H1 (cell line): ENCODE measurements at regions not wholly inside any gene's neighbourhood (a gene's known extent, or its start where the extent isn't known, plus 50 kb on each side); places are given as distances from the start of the nearest gene placed in this dataset.

Source experiments
- CREB1 ChIP-seq: IDR thresholded peaks from 2 replicates; pipeline ENCODE4 v1.6.1; 2012; ENCODE audit warnings: inconsistent platforms
- EZH2 ChIP-seq: fragments of 200-600 bp; sonication (generic); IDR thresholded peaks from 2 replicates; pipeline ENCODE4 v1.7.1; 2012; ENCODE audit warnings: low read depth, mild to moderate bottlenecking, moderate library complexity, low read length, inconsistent platforms; ENCODE audit not compliant: severe bottlenecking
- JUN ChIP-seq: IDR thresholded peaks from 2 replicates; pipeline ENCODE4 v1.6.1; 2011; ENCODE audit warnings: low read depth, mild to moderate bottlenecking, improper control_type of control experiment, low read length
- POLR2A ChIP-seq, 2 experiments: IDR thresholded peaks; 1 replicate in 1 of 2; 2 replicates in 1 of 2; pipeline ENCODE4 v1.6.1; 2011; ENCODE audit warnings: low read depth in 2 of 2, low read length in 2 of 2, mild to moderate bottlenecking in 2 of 2; ENCODE audit errors: control extremely low read depth in 1 of 2
- SAP30 ChIP-seq: fragments of 300-600 bp; sonication (generic); IDR thresholded peaks from 2 replicates; pipeline ENCODE4 v1.7.1; 2012; ENCODE audit warnings: low read length, moderate library complexity, mild to moderate bottlenecking, inconsistent platforms; ENCODE audit not compliant: insufficient read depth, insufficient replicate concordance
- SRF ChIP-seq: IDR thresholded peaks from 2 replicates; pipeline ENCODE4 v1.6.1; 2011; ENCODE audit warnings: mild to moderate bottlenecking, low read depth, low read length, moderate library complexity
- TBP ChIP-seq: IDR thresholded peaks from 2 replicates; pipeline ENCODE4 v1.6.1; 2011; ENCODE audit warnings: low read depth, low read length, improper control_type of control experiment
- TEAD4 ChIP-seq: IDR thresholded peaks from 2 replicates; pipeline ENCODE4 v1.6.1; 2012; ENCODE audit warnings: low read depth, low read length, inconsistent platforms, mixed read lengths
- YY1 ChIP-seq: IDR thresholded peaks from 2 replicates; pipeline ENCODE4 v1.6.1; 2011; ENCODE audit warnings: low read depth, mild to moderate bottlenecking, low read length
- ZNF274 ChIP-seq: IDR thresholded peaks from 2 replicates; pipeline ENCODE4 v1.7.0; 2012; ENCODE audit warnings: low read length, borderline replicate concordance; ENCODE audit errors: extremely low read depth
- TF ChIP-seq, protein P1 (sequence below), 3 experiments: IDR thresholded peaks; 1 replicate in 2 of 3; 2 replicates in 1 of 3; pipeline versions ENCODE4 v1.5.1 to v1.6.1; 2011; ENCODE audit warnings: low read length in 3 of 3, mild to moderate bottlenecking in 3 of 3, inconsistent platforms in 2 of 3, low read depth in 1 of 3, moderate library complexity in 1 of 3; ENCODE audit not compliant: insufficient read depth in 1 of 3; ENCODE audit errors: control extremely low read depth in 1 of 3
- TF ChIP-seq, protein P2 (sequence below): fragments of 300-600 bp; sonication (generic); IDR thresholded peaks from 2 replicates; pipeline ENCODE4 v1.7.1; 2012; ENCODE audit warnings: low read length, moderate library complexity, mild to moderate bottlenecking, inconsistent platforms; ENCODE audit not compliant: insufficient replicate concordance
- TF ChIP-seq, protein P3 (sequence below): IDR thresholded peaks from 2 replicates; pipeline ENCODE4 v1.6.1; 2011; ENCODE audit warnings: low read length, improper control_type of control experiment

DNA sequence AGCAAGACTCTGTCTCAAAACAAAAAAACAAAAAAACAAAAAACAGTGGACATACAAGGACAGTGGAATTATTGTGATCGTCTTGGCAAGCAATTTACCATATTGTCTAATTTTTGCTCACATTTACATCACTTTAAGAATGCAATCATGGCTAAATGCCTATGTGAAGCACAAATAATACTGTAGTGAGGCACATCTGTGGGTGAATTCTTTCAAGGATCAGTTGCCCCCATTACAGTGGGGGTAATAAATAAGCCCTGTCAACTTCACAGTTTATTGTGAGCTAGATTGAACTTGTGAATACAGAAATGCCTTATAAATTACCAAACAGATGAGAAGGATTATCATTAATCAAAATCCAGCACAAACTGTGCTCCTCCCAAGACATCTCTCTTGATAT is 150.2 kb upstream of the PAPPA start:
- TF ChIP-seq SRF: no peak
- TF ChIP-seq TEAD4: no peak
- TF ChIP-seq TBP: no peak
- TF ChIP-seq, protein P1, sequence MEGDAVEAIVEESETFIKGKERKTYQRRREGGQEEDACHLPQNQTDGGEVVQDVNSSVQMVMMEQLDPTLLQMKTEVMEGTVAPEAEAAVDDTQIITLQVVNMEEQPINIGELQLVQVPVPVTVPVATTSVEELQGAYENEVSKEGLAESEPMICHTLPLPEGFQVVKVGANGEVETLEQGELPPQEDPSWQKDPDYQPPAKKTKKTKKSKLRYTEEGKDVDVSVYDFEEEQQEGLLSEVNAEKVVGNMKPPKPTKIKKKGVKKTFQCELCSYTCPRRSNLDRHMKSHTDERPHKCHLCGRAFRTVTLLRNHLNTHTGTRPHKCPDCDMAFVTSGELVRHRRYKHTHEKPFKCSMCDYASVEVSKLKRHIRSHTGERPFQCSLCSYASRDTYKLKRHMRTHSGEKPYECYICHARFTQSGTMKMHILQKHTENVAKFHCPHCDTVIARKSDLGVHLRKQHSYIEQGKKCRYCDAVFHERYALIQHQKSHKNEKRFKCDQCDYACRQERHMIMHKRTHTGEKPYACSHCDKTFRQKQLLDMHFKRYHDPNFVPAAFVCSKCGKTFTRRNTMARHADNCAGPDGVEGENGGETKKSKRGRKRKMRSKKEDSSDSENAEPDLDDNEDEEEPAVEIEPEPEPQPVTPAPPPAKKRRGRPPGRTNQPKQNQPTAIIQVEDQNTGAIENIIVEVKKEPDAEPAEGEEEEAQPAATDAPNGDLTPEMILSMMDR (IDR thresholded peaks at IDR 0.05; ENCODE audit: control extremely low read depth in 1 of 3, insufficient read depth in 1 of 3, low read depth in 1 of 3, low read length in 3 of 3): no peak
- TF ChIP-seq SAP30: no peak
- TF ChIP-seq CREB1: no peak
- no peak for TF ChIP-seq JUN
- no peak for TF ChIP-seq POLR2A (IDR thresholded peaks at IDR 0.05; ENCODE audit: control extremely low read depth in 1 of 2, low read depth in 2 of 2, low read length in 2 of 2)
- TF ChIP-seq ZNF274: no peak
- TF ChIP-seq, protein P2, sequence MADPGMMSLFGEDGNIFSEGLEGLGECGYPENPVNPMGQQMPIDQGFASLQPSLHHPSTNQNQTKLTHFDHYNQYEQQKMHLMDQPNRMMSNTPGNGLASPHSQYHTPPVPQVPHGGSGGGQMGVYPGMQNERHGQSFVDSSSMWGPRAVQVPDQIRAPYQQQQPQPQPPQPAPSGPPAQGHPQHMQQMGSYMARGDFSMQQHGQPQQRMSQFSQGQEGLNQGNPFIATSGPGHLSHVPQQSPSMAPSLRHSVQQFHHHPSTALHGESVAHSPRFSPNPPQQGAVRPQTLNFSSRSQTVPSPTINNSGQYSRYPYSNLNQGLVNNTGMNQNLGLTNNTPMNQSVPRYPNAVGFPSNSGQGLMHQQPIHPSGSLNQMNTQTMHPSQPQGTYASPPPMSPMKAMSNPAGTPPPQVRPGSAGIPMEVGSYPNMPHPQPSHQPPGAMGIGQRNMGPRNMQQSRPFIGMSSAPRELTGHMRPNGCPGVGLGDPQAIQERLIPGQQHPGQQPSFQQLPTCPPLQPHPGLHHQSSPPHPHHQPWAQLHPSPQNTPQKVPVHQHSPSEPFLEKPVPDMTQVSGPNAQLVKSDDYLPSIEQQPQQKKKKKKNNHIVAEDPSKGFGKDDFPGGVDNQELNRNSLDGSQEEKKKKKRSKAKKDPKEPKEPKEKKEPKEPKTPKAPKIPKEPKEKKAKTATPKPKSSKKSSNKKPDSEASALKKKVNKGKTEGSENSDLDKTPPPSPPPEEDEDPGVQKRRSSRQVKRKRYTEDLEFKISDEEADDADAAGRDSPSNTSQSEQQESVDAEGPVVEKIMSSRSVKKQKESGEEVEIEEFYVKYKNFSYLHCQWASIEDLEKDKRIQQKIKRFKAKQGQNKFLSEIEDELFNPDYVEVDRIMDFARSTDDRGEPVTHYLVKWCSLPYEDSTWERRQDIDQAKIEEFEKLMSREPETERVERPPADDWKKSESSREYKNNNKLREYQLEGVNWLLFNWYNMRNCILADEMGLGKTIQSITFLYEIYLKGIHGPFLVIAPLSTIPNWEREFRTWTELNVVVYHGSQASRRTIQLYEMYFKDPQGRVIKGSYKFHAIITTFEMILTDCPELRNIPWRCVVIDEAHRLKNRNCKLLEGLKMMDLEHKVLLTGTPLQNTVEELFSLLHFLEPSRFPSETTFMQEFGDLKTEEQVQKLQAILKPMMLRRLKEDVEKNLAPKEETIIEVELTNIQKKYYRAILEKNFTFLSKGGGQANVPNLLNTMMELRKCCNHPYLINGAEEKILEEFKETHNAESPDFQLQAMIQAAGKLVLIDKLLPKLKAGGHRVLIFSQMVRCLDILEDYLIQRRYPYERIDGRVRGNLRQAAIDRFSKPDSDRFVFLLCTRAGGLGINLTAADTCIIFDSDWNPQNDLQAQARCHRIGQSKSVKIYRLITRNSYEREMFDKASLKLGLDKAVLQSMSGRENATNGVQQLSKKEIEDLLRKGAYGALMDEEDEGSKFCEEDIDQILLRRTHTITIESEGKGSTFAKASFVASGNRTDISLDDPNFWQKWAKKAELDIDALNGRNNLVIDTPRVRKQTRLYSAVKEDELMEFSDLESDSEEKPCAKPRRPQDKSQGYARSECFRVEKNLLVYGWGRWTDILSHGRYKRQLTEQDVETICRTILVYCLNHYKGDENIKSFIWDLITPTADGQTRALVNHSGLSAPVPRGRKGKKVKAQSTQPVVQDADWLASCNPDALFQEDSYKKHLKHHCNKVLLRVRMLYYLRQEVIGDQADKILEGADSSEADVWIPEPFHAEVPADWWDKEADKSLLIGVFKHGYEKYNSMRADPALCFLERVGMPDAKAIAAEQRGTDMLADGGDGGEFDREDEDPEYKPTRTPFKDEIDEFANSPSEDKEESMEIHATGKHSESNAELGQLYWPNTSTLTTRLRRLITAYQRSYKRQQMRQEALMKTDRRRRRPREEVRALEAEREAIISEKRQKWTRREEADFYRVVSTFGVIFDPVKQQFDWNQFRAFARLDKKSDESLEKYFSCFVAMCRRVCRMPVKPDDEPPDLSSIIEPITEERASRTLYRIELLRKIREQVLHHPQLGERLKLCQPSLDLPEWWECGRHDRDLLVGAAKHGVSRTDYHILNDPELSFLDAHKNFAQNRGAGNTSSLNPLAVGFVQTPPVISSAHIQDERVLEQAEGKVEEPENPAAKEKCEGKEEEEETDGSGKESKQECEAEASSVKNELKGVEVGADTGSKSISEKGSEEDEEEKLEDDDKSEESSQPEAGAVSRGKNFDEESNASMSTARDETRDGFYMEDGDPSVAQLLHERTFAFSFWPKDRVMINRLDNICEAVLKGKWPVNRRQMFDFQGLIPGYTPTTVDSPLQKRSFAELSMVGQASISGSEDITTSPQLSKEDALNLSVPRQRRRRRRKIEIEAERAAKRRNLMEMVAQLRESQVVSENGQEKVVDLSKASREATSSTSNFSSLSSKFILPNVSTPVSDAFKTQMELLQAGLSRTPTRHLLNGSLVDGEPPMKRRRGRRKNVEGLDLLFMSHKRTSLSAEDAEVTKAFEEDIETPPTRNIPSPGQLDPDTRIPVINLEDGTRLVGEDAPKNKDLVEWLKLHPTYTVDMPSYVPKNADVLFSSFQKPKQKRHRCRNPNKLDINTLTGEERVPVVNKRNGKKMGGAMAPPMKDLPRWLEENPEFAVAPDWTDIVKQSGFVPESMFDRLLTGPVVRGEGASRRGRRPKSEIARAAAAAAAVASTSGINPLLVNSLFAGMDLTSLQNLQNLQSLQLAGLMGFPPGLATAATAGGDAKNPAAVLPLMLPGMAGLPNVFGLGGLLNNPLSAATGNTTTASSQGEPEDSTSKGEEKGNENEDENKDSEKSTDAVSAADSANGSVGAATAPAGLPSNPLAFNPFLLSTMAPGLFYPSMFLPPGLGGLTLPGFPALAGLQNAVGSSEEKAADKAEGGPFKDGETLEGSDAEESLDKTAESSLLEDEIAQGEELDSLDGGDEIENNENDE: no peak
- no peak for TF ChIP-seq EZH2
- no peak for TF ChIP-seq YY1
- TF ChIP-seq, protein P3, sequence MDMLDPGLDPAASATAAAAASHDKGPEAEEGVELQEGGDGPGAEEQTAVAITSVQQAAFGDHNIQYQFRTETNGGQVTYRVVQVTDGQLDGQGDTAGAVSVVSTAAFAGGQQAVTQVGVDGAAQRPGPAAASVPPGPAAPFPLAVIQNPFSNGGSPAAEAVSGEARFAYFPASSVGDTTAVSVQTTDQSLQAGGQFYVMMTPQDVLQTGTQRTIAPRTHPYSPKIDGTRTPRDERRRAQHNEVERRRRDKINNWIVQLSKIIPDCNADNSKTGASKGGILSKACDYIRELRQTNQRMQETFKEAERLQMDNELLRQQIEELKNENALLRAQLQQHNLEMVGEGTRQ: no peak
